ENCODE measurements at regions not wholly inside any gene's neighbourhood (a gene's known extent, or its start where the extent isn't known, plus 50 kb on each side); places are given as distances from the start of the nearest gene placed in this dataset.

GRCh38 chr5:165031371-165031770, 1526.0 kb downstream of the MAT2B start:
- TF ChIP-seq CTCF (IDR thresholded peaks at IDR 0.05 in 4 of 5, conservative IDR thresholded peaks at IDR 0.05 in 1 of 5) (no peak), POLR2A (IDR thresholded peaks at IDR 0.05) (no peak)

Measured in gastrocnemius medialis (tissue), 4 donors.